Endothelial cell of hepatic sinusoid (primary cell): ENCODE measurements at regions not wholly inside any gene's neighbourhood (a gene's known extent, or its start where the extent isn't known, plus 50 kb on each side); places are given as distances from the start of the nearest gene placed in this dataset.

Experiments used
- in situ Hi-C: cut with HindIII; loops from 2 replicates; pipeline ENCODE4 v1.10.0; 2017; ENCODE audit warnings: low sequenced_read_pairs

DNA sequence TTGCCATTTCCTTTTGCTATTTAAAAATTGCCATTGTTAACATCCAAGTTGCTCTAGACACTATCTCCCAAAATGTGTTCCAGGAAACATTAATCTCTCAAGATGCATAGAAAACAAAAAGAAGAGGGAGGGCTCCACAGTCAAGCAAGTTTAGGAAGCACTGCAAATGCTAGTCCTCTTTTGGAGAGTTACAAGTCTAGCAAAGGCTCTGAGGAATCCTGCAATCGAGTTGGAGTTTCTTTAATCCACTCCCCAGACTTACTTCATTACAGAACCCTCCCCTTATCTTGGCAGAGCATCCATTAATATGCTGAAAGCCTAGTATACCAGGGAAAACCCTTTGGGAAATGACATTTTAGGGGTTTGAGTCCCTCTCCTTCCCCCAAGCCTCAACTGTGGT, 147.9 kb downstream of the SYF2 start:
- in situ Hi-C loops = loop anchor here (5.0 to 25.0 kb wide), 2 partner anchors 42 to 422 kb away; no protein-coding TSS in a partner anchor

DNA sequence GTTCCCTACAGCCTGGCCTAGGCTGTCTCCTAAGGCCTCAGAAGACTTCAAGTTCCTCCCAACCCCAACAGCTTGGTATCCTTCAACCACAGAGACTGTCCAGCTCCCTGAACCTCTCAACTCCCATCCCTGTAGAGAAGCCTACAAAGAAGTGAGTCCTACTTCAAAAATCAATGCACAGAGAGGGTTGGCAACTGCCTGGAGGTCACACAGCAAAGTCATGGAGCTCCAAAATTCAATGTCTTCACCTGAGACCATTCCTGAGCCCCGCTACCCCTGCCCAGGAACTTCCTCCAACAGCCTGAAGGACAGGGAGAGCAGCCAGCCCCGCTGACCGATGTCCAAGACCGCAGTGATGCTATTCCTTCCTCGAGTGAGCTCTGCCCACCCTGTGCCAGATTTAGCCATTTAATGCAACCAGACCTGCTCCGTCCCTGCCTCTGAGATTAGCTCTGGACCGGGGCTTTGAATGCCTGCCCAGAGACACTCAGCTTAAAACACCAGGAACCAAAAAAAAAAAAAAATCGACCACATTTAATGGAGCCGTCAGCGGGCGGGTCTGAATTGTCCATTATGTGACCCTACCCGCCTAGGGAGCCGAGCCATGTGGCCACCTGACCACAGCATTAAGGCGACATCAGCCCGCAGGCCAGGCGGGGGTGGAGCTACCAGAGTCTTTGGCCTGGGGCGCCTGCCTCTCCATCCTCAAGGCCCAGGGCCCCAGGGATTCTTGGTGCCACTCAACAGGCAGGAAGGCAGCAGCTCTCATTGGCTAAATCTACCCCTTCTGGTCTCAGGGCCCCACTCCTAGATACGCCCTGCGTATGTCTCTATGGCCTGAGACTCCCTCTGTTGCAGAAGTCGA, 148.6 kb downstream of the SYF2 start:
- in situ Hi-C loops = loop anchor here (5.0 to 25.0 kb wide), 2 partner anchors 41 to 421 kb away; no protein-coding TSS in a partner anchor

DNA sequence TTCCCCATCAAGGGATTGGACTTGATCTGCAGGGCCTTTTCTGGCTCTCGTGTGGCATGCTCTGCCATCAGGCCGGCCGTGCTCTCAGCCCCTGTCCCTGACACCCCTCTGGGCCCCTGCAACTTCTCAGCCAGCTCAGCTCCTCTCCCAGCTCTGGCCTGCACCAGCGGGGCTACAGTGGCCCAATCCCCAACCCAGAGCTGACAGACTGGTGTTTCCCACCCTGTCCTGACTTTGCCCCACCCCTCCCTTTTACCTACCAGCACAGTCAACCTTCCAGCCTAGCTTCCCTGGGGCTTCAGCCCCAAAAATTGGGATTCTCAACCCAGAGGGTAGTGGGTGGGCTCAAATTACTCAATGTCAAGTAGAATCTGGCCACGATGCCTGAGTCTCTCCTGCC, 149.3 kb downstream of the SYF2 start:
- in situ Hi-C loops = loop anchor here (5.0 to 25.0 kb wide), 2 partner anchors 41 to 421 kb away; no protein-coding TSS in a partner anchor

DNA sequence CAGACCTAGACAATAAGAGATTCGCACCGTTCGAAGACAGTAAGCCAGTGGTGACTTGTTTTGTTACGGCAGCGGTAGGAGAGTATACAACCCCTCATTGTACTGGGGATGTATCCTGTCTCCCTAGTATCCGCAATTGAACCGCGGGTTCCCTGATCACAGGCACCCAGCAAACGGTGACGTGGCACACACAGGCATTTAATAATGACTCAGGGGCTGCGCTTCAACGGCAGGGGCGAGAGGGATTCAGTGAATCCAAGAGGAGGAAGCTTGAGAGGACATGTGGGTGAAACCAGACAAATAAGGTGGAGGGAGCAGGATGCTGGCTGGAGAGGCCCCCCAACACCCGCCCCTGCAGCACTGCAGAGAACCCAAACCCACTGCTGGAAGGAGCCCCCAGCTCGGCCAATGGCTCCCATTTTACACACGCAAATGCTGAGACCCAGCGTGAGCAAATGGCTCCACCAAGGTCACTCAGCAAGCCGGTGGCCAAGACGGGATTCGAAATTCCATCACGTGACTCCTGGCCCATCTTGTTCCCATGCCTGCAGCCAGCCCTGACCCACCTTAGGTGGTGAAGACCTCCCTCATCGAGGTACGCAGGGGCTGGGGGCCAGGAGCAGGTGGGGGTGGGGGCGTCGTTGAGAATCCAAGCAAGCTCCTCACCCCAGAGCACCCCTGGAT, 149.9 kb downstream of the SYF2 start:
- in situ Hi-C loops = loop anchor here (5.0 to 25.0 kb wide), 2 partner anchors 40 to 420 kb away; no protein-coding TSS in a partner anchor

DNA sequence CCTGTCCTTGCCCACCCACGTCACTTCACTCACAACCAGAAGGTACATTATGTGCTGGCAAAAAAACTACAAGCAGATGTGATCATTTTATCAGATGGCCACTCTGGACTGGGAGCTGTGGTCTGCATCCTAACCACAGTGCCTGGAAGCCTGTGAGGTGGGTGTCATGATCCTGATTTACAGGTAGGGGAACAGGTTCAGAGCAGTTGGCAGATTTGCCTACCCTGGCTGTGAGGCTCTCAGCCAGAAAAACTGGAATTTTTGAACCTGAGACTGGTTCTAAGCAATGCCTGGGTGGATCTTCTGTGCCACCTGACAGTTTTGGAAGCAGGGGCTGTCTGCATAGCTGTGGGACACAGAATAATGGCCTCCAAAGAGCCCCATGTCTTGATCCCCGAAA, 150.8 kb downstream of the SYF2 start:
- in situ Hi-C loops = loop anchor here (5.0 to 25.0 kb wide), 2 partner anchors 39 to 419 kb away; no protein-coding TSS in a partner anchor

DNA sequence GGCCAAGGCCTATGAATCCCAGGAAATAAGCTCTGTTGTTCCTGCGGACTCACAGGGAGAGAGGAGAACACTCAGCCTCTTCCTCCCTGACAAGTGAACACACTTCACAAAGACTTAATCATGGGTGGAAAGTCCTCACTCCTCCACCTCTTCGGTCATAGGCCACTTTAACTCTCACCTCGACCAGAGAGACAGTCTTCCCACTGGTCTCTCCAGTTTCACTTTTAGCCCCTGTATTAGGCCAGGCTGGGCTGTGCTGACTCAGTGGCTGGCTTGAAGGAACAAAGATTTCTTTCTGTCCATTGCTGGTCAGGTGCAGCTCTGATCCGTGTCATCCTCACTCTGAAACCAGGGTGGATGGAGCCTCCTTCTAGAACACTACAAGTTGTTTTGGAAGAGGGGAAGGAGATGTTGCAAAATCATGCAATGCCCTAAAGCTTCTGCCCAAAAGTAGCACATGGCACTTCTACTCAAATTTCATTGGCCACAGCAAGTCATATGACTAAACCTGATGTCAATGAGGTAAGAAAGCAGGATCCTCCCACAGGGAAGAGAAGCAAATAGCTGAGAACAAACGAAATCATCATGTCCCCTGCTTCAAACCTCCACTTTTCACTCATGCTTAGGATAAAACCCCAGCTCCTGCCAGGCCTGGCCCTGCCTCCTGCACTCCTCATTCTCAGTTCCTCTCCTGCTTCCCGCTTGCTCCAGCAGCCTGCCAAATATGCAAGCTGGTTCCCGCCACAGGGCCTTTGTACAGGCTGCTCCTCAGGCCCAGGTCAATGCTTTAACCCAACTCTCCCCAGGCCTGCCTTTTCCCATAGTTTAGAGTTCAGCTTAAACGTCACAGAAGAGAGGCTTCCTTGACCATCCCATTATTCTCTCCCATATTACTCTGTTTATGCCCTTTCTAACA, 150.5 kb upstream of the RUNX3 start:
- in situ Hi-C loops = loop anchor here (5.0 to 25.0 kb wide), 2 partner anchors 38 to 418 kb away; no protein-coding TSS in a partner anchor

DNA sequence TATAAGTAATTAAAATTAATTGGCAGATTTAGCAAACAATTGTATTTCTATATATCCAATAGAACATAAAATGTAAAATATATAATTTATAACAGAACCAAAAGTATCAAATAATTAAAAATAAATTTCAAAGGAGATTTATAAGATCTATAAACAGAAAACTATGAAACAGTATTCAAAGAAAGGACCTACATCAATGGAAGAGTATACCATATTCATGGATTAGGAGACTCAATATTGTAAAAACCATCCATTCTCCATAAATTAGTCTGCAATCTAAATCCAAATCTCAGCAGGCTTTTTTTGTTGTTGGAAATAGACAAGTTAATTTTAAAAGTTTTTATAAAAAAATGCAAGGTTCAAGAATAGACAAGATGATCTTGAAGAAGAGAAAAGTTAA, 149.0 kb upstream of the RUNX3 start:
- in situ Hi-C loops = loop anchor here (25.0 kb wide), 1 partner anchor 417 kb away; no protein-coding TSS in a partner anchor

DNA sequence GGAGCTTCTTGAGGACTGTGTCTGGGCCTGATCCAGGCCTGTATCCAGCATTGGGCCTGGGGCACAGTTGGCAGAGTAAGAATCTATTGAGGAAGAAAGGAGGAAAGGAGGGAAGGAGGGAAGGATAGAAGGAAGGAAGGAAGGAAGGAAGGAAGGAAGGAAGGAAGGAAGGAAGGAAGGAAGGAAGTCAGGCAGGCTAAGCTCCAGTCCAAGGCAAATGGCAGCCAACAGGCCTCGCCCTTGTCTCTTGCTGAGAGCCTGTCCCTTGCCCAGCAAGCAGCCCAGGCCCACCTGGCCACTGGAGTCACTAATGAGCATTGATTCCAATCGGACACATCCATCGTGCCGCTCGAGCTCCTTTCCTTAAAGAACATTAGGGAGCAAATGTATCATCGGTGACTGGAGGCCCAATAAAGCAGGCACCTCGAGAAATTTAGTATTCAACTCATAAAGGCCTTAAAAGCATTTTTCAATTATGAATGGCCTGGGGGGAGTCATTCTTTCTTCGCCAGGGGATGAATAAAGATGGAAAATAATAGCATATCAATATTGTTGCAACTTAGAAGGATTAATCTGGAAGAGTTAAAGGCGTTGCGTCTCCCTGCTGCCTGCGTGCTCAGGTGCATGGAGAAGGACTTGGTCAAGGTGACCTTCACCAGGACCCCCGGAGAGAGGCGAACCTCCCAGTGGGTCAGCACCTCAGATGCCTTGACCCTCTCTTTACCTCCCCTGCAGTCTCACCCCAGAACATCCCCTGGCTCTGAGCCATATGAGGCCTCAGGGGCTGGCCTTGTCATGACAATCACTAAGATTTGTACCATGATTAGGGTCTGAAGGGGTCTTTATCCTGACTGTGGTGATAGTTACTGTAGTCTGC, 144.5 kb upstream of the RUNX3 start:
- in situ Hi-C loops = loop anchor here (25.0 kb wide), 1 partner anchor 412 kb away; no protein-coding TSS in a partner anchor

DNA sequence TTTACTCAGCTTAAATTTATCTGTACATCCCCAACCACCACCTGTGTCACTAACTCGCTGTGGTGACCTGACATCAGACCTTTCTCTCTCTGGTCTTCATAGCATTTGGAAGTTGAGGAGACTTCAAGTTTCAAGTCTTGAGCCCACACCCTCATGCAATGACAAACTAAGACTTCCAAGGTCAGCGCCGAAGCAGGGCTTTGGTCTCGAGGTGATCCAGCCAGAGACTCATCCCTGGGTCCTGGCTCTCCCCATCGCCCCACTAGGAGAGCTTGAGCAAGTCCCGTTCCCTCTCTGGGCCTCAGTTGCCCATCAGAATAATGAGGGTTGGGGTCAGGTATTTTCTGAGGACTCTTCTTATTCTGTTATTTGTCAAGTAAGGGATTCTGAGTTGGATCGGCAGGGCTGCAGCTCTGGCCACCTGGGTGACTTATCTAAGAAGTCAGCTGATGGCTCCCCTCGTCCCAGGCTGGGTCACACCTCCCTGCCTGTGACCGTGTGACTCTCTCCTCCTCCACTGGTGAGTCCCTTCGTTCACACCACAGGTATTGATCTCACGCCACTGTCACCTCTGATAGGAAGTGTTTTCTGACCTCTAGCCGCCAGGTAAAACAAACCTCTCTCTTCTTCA, 143.7 kb upstream of the RUNX3 start:
- in situ Hi-C loops = no loop called here

DNA sequence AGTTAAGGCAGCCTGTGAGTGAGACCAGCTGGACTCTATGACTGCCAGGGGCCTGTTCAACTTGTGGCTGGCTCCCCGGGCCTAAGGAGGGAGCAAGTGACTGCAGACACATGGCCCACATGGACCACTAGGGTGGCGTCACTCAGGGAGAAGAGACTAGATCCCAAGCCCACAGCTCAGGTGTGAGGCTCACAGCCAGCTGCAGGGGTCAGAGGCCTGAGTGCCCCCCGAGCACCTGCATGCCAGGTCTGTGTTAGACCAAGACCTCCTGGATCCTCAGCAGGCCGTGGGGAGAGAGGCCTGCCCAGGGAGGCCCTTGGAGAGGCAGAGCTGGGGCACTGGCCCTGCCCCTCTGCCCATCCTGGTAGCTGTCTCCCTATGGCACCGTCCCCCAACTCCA, 142.4 kb upstream of the RUNX3 start:
- in situ Hi-C loops = no loop called here

DNA sequence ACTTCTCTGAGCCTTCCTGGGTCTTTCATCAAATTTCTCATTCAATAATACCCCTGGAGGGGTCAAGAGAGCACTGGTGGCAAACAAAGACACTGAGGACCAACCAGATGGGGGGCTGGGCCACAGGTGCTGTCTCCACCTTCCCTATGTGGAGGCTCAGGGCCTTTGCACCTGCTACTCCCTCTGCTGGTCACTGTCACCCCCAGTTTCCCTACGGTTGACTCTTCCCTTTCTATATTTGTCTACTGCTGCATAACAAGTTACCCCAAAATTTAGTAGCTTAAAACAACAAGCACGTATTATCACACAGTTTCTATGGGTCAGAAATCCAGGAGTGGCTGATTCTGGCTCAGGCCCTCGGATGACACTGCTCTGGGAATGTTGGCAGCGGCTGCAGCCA, 138.8 kb upstream of the RUNX3 start:
- in situ Hi-C loops = no loop called here

DNA sequence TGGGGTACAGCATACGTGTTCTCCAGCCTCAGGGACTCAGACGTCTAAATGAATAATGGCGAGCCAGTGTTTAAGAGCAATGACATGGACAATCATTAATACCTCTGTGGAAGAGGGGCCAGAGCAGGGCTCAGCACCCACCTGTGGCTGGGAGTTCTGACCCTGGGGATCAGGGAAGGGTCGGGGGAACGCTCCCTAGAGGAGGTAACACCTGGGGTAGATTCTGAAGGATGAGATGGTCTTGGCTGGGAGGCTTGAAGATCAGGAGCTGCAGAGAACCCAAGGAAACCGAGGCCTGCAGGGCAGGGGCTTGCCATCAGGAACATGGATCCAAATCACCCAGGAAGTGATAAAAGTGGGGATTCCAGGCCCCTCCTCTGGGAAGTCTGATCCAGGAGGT, 138.2 kb upstream of the RUNX3 start:
- in situ Hi-C loops = no loop called here

DNA sequence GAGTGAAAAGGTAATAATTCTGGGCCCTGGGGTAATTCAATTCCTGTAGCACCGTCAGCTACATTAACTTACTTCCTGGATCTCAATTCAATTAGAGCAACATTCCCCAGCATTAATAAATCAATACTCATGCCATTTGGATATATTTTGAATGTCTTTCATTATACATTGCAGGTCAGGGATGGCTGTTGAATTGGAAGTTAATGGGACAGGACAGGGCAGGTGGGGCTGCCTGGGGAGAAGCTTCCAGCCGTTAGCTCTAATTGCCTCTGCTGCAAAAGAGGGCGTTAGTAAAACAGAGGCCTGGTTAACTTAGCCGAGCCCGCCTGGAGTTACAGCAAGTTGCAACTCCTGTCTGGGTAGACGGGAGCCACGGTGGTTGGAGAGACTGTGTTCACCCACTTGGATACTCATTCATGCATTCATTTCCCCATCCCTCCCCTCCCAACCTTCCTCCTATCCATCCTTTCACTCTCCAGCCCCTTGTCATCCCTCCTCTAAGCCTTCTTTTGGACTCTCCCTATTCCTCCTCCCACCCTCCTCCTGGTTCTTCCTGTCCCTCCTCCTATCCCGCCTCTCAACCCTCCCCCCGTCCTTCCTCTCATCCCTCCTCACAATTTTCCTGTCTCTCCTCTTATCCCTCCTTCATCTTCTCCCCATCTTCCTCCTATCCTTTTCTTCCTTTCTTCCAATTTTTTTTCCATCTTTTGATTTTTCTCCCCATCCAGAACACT, 137.6 kb upstream of the RUNX3 start:
- in situ Hi-C loops = no loop called here

DNA sequence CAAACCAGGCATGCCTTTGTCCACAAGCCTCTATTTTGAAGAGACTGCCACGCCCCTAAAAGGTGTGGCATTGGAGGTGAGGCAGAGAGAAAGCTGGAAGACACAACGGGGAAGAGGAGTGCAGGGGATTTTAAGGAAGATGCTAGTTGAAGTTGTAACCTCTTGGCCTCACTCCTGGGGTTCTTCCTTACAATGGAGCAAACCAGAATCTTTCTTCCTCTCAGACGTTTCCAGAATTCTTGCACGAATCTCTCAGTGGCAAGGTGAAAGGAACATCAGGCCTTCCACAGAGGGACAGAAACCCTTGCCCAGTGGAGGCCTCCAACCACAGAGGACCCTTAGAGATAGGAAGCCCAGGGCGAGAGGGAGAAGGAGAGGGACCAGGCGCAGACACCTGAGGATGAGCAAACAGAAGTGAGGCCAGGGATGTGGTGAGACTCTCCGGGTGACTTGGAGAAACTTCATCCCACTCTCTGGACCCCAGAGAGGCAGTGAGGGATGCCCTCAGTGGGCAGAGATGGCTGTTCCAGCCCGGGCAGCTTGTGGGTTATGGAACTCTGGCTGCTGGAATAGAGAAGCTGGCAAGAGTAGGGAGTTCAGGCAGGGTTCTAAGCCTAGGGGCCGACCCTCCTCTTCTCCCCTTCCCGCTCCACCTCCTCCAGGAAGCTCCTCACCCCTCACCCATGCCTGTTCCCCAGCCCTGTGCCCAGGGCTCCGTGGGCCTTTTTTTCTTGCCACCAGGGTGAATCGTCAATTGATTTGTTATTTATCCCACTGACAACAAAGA, 136.8 kb upstream of the RUNX3 start:
- in situ Hi-C loops = no loop called here

DNA sequence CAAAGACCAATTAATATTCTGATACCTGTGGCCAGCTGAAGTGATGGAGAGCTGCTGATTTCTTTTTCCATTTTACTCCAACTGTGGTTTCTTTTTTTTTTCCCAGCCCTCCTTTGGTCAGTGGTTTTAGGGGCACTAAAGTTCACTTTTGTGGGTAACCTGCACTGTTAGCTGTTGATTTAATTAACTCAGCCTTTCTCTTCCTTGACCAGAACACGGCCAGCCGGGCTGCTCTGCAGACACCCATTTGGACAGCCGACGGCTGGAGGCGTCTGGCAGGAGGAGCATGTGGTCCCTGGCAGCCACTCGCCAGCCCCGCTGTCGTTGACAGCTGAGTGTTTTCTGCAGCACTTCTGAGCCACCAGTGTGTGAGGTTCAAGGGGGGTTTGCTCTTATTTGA, 136.2 kb upstream of the RUNX3 start:
- in situ Hi-C loops = no loop called here

DNA sequence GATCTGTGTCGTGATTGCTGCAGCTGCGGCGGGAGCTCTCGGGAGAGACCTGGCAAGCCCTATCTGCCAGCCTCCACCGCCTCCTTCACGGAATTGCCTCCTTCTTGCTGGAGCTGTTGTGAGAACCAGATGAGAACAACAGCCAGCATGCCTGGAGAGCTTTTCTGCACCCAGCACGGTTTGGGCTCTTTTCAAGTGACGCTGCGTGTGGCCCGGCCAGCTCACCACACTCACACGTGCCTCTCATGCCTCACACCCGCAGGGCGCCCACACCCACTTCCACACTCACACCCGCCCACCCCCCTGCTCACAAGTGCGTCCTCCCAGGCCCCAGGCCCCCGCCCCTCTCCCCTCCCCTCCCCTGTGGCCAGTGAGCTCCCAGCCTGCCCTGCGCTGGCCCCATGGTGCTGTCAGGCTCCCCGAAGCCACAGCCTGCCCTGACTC, 135.7 kb upstream of the RUNX3 start:
- in situ Hi-C loops = no loop called here

DNA sequence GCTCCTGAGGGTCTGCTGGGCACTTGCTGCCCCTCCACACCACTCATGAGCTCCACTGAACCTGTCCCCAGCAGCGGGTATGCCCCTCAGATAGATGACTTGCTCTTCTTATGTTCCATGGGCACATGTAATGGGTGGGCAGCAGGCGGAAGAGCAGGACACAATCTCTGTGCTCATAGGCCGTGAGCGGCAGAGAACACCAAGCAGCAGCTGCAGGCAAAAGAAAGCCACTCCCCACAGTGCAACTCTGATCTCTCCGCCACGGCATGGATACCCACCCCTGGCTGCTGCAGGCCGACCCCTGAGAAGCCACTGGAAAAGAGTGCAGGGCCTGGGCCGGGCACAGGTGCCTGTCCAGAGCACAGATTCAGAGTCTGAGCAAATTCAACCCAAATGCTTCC, 135.2 kb upstream of the RUNX3 start:
- in situ Hi-C loops = no loop called here
